Thoracic aorta (tissue), 2 donors: ENCODE measurements at regions not wholly inside any gene's neighbourhood (a gene's known extent, or its start where the extent isn't known, plus 50 kb on each side); places are given as distances from the start of the nearest gene placed in this dataset.

Experiments used
- ATAC-seq: fragments of 150-250 bp; one replicate; pipeline ENCODE4 v1.8.0; 2017; ENCODE audit warnings: low read depth; ENCODE audit not compliant: insufficient number of reproducible peaks, low FRiP score
- DNase-seq: peaks from one replicate; pipeline ENCODE4 v3.0.0-alpha.2; 2020; ENCODE audit warnings: low spot score
- H3K27ac ChIP-seq, 2 donors: fragments of 200-600 bp; sonication (generic); 1 replicate in 1 of 2; 2 replicates in 1 of 2; pipeline ENCODE4 v1.5.1; 2016; ENCODE audit warnings: mild to moderate bottlenecking in 2 of 2, moderate library complexity in 2 of 2
- H3K27me3 ChIP-seq: fragments of 200-600 bp; sonication (generic); replicated peaks from 2 replicates; pipeline ENCODE4 v1.6.0; 2016; ENCODE audit warnings: mild to moderate bottlenecking; ENCODE audit not compliant: insufficient read depth
- H3K36me3 ChIP-seq: fragments of 200-600 bp; sonication (generic); one replicate; pipeline ENCODE4 v1.5.1; 2016
- H3K4me1 ChIP-seq, 2 donors: fragments of 200-600 bp; sonication (generic); 1 replicate in 1 of 2; 2 replicates in 1 of 2; pipeline versions ENCODE4 v1.5.1 to v1.6.0; 2016; ENCODE audit warnings: low read depth in 2 of 2, mild to moderate bottlenecking in 1 of 2; ENCODE audit not compliant: control insufficient read depth in 1 of 2
- H3K4me3 ChIP-seq: fragments of 200-600 bp; sonication (generic); 2 replicates; pipeline ENCODE4 v1.5.1; 2016; ENCODE audit warnings: mild to moderate bottlenecking
- H3K9me3 ChIP-seq: fragments of 200-600 bp; sonication (generic); 2 replicates; pipeline ENCODE4 v1.5.1; 2016
- TF ChIP-seq, protein P1 (sequence below): fragments of 200-600 bp; sonication (generic); IDR thresholded peaks from one replicate; pipeline ENCODE4 v1.5.1; 2019; ENCODE audit warnings: antibody characterized with exemption

GRCh38 chr7:27459731-27460053 is 203.0 kb downstream of the HIBADH start:
- ATAC-seq, result no peak
- TF ChIP-seq, protein P1, sequence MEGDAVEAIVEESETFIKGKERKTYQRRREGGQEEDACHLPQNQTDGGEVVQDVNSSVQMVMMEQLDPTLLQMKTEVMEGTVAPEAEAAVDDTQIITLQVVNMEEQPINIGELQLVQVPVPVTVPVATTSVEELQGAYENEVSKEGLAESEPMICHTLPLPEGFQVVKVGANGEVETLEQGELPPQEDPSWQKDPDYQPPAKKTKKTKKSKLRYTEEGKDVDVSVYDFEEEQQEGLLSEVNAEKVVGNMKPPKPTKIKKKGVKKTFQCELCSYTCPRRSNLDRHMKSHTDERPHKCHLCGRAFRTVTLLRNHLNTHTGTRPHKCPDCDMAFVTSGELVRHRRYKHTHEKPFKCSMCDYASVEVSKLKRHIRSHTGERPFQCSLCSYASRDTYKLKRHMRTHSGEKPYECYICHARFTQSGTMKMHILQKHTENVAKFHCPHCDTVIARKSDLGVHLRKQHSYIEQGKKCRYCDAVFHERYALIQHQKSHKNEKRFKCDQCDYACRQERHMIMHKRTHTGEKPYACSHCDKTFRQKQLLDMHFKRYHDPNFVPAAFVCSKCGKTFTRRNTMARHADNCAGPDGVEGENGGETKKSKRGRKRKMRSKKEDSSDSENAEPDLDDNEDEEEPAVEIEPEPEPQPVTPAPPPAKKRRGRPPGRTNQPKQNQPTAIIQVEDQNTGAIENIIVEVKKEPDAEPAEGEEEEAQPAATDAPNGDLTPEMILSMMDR, result no peak

GRCh38 chr7:27462575-27463270 is 200.0 kb downstream of the HIBADH start:
- ATAC-seq (no peak), DNase-seq (no peak)
- no peaks in the 10 kb centered on the region for H3K27me3 ChIP-seq
- TF ChIP-seq, protein P1, result no peak
- no peak overlapping the region for H3K27ac ChIP-seq
- H3K36me3 ChIP-seq, result no peaks in the 10 kb centered on the region
- H3K4me3 ChIP-seq, result no peak overlapping the region
- H3K4me1 ChIP-seq, result no peaks in the 10 kb centered on the region
- H3K9me3 ChIP-seq, result no peaks in the 10 kb centered on the region

More at GRCh38 chr7:27459731-27460053, 203.0 kb downstream of the HIBADH start:
- no peaks in the 10 kb centered on the region for H3K9me3 ChIP-seq
- H3K4me3 ChIP-seq, result no peak overlapping the region
- no peaks in the 10 kb centered on the region for H3K27me3 ChIP-seq
- no peaks in the 10 kb centered on the region for H3K4me1 ChIP-seq
- no peak for DNase-seq
- H3K27ac ChIP-seq, result no peak overlapping the region
- H3K36me3 ChIP-seq, result no peaks in the 10 kb centered on the region

GRCh38 chr7:27464970-27465369 is 197.7 kb downstream of the HIBADH start:
- TF ChIP-seq, protein P1, result no peak
- Histone ChIP-seq H3K27ac (no peak overlapping the region), H3K36me3 (no peaks in the 10 kb centered on the region), H3K4me1 (no peaks in the 10 kb centered on the region), H3K27me3 (no peaks in the 10 kb centered on the region), H3K4me3 (no peak overlapping the region), H3K9me3 (no peaks in the 10 kb centered on the region)
- ATAC-seq (no peak), DNase-seq (no peak)

DNA sequence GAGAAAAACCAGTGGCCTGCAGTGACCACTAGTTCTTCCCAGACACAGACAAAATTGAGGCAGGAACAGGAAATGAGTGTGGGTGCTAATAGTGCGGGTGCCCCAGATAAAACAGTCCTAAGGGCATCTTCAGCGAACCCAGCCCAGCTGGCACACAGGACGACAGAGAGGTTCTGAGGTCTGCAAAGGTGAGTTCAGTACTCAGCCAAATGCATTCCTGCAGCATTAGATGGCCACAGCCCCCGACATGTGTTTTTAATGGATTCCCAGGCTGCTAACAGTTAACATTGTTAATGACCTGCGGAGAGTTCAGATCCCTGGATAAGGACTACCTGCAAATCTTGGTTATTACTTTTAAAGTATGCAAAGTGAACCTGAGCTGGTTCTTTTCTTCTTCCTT is 196.0 kb downstream of the HIBADH start:
- no peaks in the 10 kb centered on the region for H3K4me1 ChIP-seq
- no peak overlapping the region for H3K27ac ChIP-seq
- H3K4me3 ChIP-seq, result no peak overlapping the region
- TF ChIP-seq, protein P1, result no peak
- H3K36me3 ChIP-seq, result no peaks in the 10 kb centered on the region
- DNase-seq (no peak), ATAC-seq (no peak)
- no peaks in the 10 kb centered on the region for H3K9me3 ChIP-seq
- H3K27me3 ChIP-seq, result no peaks in the 10 kb centered on the region

- TF ChIP-seq, protein P1, result no peak
- no peaks in the 10 kb centered on the region for H3K4me1 ChIP-seq
- H3K9me3 ChIP-seq, result no peaks in the 10 kb centered on the region
- no peaks in the 10 kb centered on the region for H3K36me3 ChIP-seq
- no peaks in the 10 kb centered on the region for H3K27me3 ChIP-seq
- DNase-seq, result no peak
- H3K27ac ChIP-seq, result no peak overlapping the region
- ATAC-seq, result no peak
- no peak overlapping the region for H3K4me3 ChIP-seq
Measured at GRCh38 chr7:27472043-27472442, 190.6 kb downstream of the HIBADH start.
